SKM-1 treated with dmso at 0.1 percent for 144 hours (cell line): ENCODE measurements at regions not wholly inside any gene's neighbourhood (a gene's known extent, or its start where the extent isn't known, plus 50 kb on each side); places are given as distances from the start of the nearest gene placed in this dataset.
A peak's percentile ranks its signal among the peaks of the same experiment; 100 is the strongest.
"Not testable (repeated sequence)": the region's sequence is repeated elsewhere in the genome, so short reads cannot be mapped to it uniquely, and the experiment has no call there.

Experiments
- DNase-seq: peaks from one replicate; lab custom pipeline; 2025; ENCODE audit not compliant: unreplicated experiment; lab: John Stamatoyannopoulos, UW

- no peak for DNase-seq
These were observed 81.6 kb upstream of the ANKH start for GRCh38 chr5:14953075-14953607.

DNA sequence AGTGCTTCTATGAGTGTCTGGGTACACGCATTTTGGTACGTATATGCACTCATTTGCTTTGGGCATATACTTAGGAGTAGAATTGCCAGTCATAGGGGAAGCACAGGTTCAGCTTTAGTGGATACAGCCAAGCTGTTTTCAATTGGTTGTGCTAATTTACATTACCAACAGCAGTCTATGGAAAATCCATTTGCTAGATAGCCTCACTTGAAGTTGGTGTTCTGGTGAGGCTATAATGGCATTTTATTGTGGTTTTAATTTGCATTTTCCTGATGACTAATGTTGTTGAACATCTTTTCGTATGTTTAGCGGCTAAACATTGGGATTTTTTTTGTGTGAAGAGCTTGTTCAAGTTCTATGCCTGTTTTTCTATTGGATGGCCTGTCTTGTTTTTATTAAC, 76.8 kb upstream of the ANKH start:
- DNase-seq, result no peak

DNA sequence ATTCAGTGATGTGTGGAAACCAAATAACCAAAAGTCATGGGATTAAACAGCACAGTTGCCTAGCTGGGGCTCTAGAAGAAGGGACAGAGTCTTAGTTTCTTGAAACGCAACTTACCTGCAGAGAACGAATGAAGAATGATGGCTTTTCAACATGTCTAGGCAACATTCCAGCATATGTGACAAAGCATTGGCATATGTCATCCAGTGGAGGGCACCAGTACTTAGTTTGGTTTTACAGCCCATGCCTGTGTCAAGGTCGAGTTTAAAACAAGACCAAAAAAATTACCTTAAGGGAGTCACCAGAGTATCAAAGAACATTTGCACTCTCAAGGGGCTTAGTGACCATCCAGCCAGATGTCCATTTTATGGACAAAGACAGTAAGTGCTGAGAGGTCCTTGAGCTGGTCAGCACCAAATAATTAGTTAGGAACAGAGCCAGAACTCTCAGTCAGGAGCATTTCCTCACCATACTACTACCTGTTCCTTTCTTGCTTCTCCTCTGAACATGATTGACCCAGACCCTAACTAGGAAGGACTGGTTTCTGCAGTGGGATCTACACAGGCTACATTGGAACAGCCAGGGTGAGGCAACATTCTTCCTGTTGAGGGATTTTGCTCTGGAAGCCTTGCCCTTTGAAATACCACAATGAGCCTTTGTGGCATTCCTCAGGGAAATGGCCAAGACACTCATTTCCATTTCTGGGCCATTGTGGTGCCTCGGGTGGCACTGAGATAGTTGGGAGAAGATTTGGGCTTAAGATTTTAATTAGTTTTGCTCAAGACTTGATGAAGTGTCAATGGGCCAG, 75.4 kb upstream of the ANKH start:
- peak; percentile 8 for DNase-seq

GRCh38 chr5:14945450-14945849, 73.9 kb upstream of the ANKH start:
- DNase-seq, result no peak

DNA sequence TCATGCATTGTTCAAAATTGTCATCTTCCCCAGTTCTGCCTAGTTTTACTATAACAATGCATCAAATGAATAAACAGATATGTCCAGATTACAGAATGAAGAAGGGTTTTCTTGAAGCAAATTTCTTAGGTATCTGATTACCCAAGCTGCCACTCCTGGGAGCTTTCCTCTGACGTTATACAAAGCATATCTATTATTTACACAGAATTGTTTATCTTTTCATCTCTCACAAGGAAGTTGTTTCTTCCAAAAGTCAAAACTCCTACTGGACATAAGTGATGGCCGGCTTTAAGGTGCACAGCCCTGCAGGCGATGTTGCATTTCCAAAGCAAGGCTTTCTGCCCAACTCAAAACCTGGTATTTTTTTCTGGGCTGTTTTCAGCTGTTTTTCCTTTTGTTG, 73.4 kb upstream of the ANKH start:
- no peak for DNase-seq

DNA sequence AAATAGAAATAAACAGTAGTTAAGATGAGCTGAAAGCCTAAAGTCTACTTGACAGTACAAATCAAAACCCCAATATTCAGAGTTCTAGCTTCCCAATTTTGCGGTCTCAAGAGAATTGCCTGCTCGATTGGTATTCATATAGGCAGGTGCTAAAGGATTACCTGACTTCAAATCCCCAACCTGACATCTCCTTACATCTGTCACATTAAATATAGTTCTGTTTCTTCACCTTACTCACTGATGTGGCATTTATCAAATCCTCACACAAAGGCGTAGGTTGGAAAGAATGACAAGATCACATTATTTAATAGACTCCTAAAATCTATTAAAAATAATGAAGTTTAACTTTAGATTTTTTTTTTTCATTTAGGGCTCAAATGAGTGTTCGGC, 72.8 kb upstream of the ANKH start:
- no peak for DNase-seq

GRCh38 chr5:14942212-14942611, 70.6 kb upstream of the ANKH start:
- DNase-seq, result no peak

GRCh38 chr5:14937254-14937653, 65.7 kb upstream of the ANKH start:
- DNase-seq, result no peak

GRCh38 chr5:14936588-14936987, 65.0 kb upstream of the ANKH start:
- no peak for DNase-seq

GRCh38 chr5:14935341-14935740, 63.8 kb upstream of the ANKH start:
- no peak for DNase-seq

DNA sequence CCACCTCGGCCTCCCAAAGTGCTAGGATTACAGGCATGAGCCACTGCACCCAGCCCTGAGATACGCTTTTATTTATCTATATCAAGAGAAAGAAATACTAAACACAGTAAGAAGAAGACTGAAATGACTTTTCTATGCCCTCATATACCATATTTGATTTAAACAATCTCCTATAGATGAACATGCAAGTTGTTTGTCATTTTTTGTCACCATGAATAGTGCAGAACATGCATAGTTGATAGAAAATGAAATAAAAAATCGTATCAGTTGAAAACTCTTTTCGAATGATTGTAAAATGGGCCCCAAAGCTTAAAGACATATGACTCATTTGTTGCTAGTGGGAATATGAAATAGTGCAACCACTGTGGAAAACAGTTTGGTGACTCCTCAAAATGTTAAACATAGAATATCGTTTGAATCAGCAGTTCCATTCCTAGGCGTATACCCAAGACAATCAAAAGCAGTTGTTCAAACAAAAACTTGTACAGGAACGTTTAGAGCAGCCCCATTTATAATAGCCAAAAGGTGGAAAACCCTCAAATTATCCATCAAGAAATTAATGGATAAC, 61.4 kb upstream of the ANKH start:
- DNase-seq, result no peak

GRCh38 chr5:14930486-14930885, 58.9 kb upstream of the ANKH start:
- no peak for DNase-seq

DNA sequence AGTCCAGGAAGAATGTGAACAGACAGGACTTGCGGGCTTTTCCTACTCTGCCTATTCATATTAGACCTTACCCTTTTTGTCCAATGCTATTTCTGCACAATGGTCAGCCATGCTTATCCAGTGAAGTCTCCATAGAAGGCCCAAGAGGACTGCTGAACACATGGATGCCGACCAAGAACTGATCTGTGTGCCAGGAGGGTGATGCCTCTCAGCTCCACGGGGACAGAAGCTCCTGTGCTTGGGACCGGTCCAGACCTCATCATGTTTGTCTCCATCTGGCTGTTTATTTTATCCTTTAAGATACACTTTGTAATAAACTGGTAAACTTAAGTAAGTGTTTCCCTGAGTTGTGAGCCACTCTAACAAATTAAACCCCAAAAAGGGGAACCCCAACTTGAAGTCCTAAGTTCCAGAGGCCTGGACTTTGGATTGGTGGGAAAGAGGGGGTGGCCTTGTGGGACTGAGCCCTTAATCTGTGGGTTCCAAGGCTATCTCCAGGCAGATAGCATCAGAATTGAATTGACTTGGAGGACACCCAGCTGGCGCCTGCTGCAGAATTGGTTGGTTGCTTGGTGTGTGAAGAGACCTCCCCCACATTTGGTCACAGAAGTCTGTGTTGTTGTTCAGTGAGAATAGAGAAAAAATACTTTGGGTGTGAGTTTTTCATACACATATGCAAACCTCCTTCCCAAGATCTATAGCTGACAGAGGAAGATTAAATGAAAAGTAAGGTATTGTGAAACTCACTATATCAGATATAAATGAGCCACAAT, 57.9 kb upstream of the ANKH start:
- DNase-seq, result no peak

DNA sequence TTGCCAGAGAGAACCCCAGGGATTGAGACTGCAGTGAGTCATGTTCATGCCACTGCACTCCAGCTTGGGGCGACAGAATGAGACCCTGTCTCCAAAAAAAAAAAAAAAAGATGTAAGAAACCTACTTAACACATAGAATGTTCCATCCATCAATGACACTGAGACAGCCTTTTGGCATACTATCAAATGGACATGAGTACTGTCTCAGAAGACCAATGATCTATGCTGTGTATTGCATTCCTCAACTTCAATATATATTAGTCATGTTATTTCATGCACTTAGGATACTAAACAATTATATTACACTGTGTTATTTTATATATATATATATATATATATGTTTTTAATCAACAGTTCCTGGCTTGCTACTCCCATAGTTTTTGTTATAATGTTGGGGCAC, 57.1 kb upstream of the ANKH start:
- DNase-seq, result no peak

DNA sequence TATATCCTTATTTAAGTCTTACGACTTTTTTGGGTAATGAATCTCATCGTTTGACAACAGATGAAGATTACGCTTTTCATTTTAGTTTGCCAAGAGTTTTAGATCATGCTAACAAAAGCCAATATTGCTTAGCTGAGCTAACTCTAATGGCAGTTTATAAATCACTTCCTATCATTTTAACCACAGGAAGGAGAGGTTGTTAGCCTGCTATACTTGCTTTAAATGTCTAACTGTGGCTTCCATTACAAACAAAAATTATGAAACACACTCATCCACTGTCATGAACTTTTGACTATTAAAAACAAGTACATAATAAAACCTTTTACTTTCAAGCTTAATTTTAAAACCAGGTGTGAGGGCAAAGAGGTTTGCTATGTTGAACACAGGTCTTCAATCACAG, 53.7 kb upstream of the ANKH start:
- DNase-seq, result no peak

DNA sequence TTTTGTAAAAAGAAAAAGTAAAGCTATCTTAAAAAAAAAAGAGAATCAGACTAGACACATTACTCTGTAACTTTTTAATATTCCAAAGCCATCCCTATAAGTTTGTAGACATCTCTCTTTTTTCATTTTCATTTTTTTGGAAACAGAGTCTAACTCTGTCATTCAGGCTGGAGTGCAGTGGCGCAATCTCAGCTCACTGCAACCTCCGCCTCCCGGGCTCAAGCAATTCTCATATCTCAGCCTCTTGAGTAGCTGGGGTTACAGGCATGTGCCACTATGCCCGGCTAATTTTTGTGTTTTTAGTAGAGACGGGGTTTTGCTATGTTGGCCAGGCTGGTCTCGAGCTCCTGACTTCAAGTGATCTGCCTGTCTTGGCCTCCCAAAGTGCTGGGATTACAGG, 51.4 kb upstream of the ANKH start:
- not testable (repeated sequence) for DNase-seq

GRCh38 chr5:14922456-14922855, 50.9 kb upstream of the ANKH start:
- DNase-seq, result no peak
